GM18517 (cell line): ENCODE measurements at regions not wholly inside any gene's neighbourhood (a gene's known extent, or its start where the extent isn't known, plus 50 kb on each side); places are given as distances from the start of the nearest gene placed in this dataset.
"Not testable (repeated sequence)": the region's sequence is repeated elsewhere in the genome, so short reads cannot be mapped to it uniquely, and the experiment has no call there.

Source experiments
- ATAC-seq: cut with Tn5 transposase; IDR thresholded peaks from one replicate; pipeline ENCODE4 v1.9.1; 2021; ENCODE audit warnings: mild to moderate bottlenecking, moderate library complexity; ENCODE audit not compliant: unreplicated experiment

GRCh38 chr12:25864306-25865276 lies 93.9 kb upstream of the RASSF8 start:
- no peak for ATAC-seq

GRCh38 chr12:25866586-25867378 lies 91.7 kb upstream of the RASSF8 start:
- no peak for ATAC-seq

- ATAC-seq, result no peak
Observed at GRCh38 chr12:25868193-25868592, 90.3 kb upstream of the RASSF8 start.

- no peak for ATAC-seq
Observed at GRCh38 chr12:25872137-25872536, 86.3 kb upstream of the RASSF8 start.

GRCh38 chr12:25875661-25876060 lies 82.8 kb upstream of the RASSF8 start:
- no peak for ATAC-seq

GRCh38 chr12:25876383-25877045 lies 82.0 kb upstream of the RASSF8 start:
- no peak for ATAC-seq

- ATAC-seq, result no peak
Observed at GRCh38 chr12:25877446-25877845, 81.0 kb upstream of the RASSF8 start.

- ATAC-seq, result no peak
Observed at GRCh38 chr12:25882266-25882665, 76.2 kb upstream of the RASSF8 start.

GRCh38 chr12:25883026-25883916 lies 75.2 kb upstream of the RASSF8 start:
- ATAC-seq, result no peak

GRCh38 chr12:25884024-25884919 lies 74.2 kb upstream of the RASSF8 start:
- ATAC-seq, result no peak

GRCh38 chr12:25884920-25885234 lies 73.6 kb upstream of the RASSF8 start:
- ATAC-seq, result no peak

GRCh38 chr12:25886396-25886795 lies 72.1 kb upstream of the RASSF8 start:
- no peak for ATAC-seq

GRCh38 chr12:25887367-25887766 lies 71.1 kb upstream of the RASSF8 start:
- ATAC-seq, result no peak

- ATAC-seq, result no peak
Observed at GRCh38 chr12:25889185-25889584, 69.3 kb upstream of the RASSF8 start.

- ATAC-seq, result not testable (repeated sequence)
Observed at GRCh38 chr12:25891095-25891494, 67.4 kb upstream of the RASSF8 start.

- ATAC-seq, result no peak
Observed at GRCh38 chr12:25894759-25895158, 63.7 kb upstream of the RASSF8 start.

GRCh38 chr12:25896981-25897380 lies 61.5 kb upstream of the RASSF8 start:
- no peak for ATAC-seq

GRCh38 chr12:25903603-25904245 lies 54.8 kb upstream of the RASSF8 start:
- ATAC-seq, result no peak

- ATAC-seq, result no peak
Observed at GRCh38 chr12:25904442-25904841, 54.0 kb upstream of the RASSF8 start.
